Naive B cell (primary cell): ENCODE measurements at regions not wholly inside any gene's neighbourhood (a gene's known extent, or its start where the extent isn't known, plus 50 kb on each side); places are given as distances from the start of the nearest gene placed in this dataset.
"Not testable (repeated sequence)": the region's sequence is repeated elsewhere in the genome, so short reads cannot be mapped to it uniquely, and the experiment has no call there.

Source experiments
- ATAC-seq, 2 donors: fragments of 150-1000 bp; cut with Tn5 transposase; 2 replicates each; pipeline ENCODE4 v1.10.0; 2021; ENCODE audit warnings: low read depth in 2 of 2, mild to moderate bottlenecking in 2 of 2, moderate library complexity in 2 of 2
- DNase-seq: peaks from one replicate; pipeline ENCODE4 v3.0.0; 2022
- H3K27ac Mint-ChIP-seq, 6 donors: one replicate each; pipeline ENCODE4 v1.8.0; 2020 to 2022; ENCODE audit warnings: mild to moderate bottlenecking in 6 of 6, mixed read lengths in 6 of 6, moderate library complexity in 5 of 6, inconsistent platforms in 2 of 6
- H3K27me3 Mint-ChIP-seq, 3 donors: one replicate each; pipeline ENCODE4 v1.8.0; 2021 to 2022; ENCODE audit warnings: mixed read lengths in 3 of 3, mild to moderate bottlenecking in 1 of 3
- H3K36me3 Mint-ChIP-seq, 2 donors: one replicate each; pipeline ENCODE4 v1.8.0; 2020 to 2022; ENCODE audit warnings: mixed read lengths in 2 of 2, inconsistent platforms in 1 of 2, mild to moderate bottlenecking in 1 of 2
- H3K4me1 Mint-ChIP-seq, 3 donors: one replicate each; pipeline ENCODE4 v1.8.0; 2020 to 2022; ENCODE audit warnings: mixed read lengths in 3 of 3, inconsistent platforms in 1 of 3, mild to moderate bottlenecking in 1 of 3, moderate library complexity in 1 of 3
- H3K4me3 Mint-ChIP-seq, 8 donors: one replicate each; pipeline ENCODE4 v1.8.0; 2020 to 2022; ENCODE audit warnings: mild to moderate bottlenecking in 8 of 8, mixed read lengths in 8 of 8, moderate library complexity in 8 of 8, inconsistent platforms in 2 of 8
- H3K9me3 Mint-ChIP-seq, 7 donors: one replicate each; pipeline ENCODE4 v1.8.0; 2020 to 2022; ENCODE audit warnings: mixed read lengths in 7 of 7, mild to moderate bottlenecking in 5 of 7, inconsistent platforms in 2 of 7, moderate library complexity in 1 of 7

- Mint-ChIP-seq H3K9me3 (peaks cover 0 to 11% (median 9%) of the 10 kb centered on the region in 7 donors), H3K36me3 (peaks cover 0 to 4% of the 10 kb centered on the region in 2 donors), H3K4me3 (no peak overlapping the region), H3K27ac (no peak overlapping the region), H3K4me1 (peaks cover 30 to 38% (median 34%) of the 10 kb centered on the region in 3 donors), H3K27me3 (peaks cover 5 to 10% (median 8%) of the 10 kb centered on the region in 3 donors)
- DNase-seq (no peak), ATAC-seq (no peak)
Observed at GRCh38 chr2:145408980-145409379, 889.1 kb upstream of the ZEB2 start.

- H3K27ac Mint-ChIP-seq = peak overlapping the region in 1 of 6 donors; percentile 38
- peaks cover 5 to 10% (median 8%) of the 10 kb centered on the region in 3 donors for H3K27me3 Mint-ChIP-seq
- no peaks in the 10 kb centered on the region for H3K4me1 Mint-ChIP-seq
- ATAC-seq = no peak
- no peak for DNase-seq
- H3K9me3 Mint-ChIP-seq = no peaks in the 10 kb centered on the region
- no peak overlapping the region for H3K4me3 Mint-ChIP-seq
- peaks cover 0 to 4% of the 10 kb centered on the region in 2 donors for H3K36me3 Mint-ChIP-seq
Observed at GRCh38 chr2:145404690-145405089, 884.8 kb upstream of the ZEB2 start.

- H3K9me3 Mint-ChIP-seq = no peaks in the 10 kb centered on the region
- no peaks in the 10 kb centered on the region for H3K4me1 Mint-ChIP-seq
- ATAC-seq = no peak
- no peak for DNase-seq
- H3K27ac Mint-ChIP-seq = no peak overlapping the region
- H3K4me3 Mint-ChIP-seq = no peak overlapping the region
- H3K27me3 Mint-ChIP-seq = peaks cover 0 to 10% (median 7%) of the 10 kb centered on the region in 3 donors
- H3K36me3 Mint-ChIP-seq = peaks cover 0 to 4% of the 10 kb centered on the region in 2 donors
Observed at GRCh38 chr2:145402706-145403277, 882.9 kb upstream of the ZEB2 start.

- Mint-ChIP-seq H3K4me1 (no peaks in the 10 kb centered on the region), H3K27ac (no peak overlapping the region), H3K4me3 (no peak overlapping the region), H3K36me3 (no peaks in the 10 kb centered on the region), H3K27me3 (no peaks in the 10 kb centered on the region), H3K9me3 (no peaks in the 10 kb centered on the region)
- DNase-seq (no peak), ATAC-seq (no peak)
Observed at GRCh38 chr2:145399131-145399530, 879.2 kb upstream of the ZEB2 start.

- H3K4me3 Mint-ChIP-seq = no peak overlapping the region
- no peak for DNase-seq
- no peak for ATAC-seq
- no peak overlapping the region for H3K27ac Mint-ChIP-seq
- H3K27me3 Mint-ChIP-seq = no peaks in the 10 kb centered on the region
- H3K4me1 Mint-ChIP-seq = no peaks in the 10 kb centered on the region
- H3K36me3 Mint-ChIP-seq = no peaks in the 10 kb centered on the region
- peaks cover 0 to 4% (median 0%) of the 10 kb centered on the region in 7 donors for H3K9me3 Mint-ChIP-seq
Observed at GRCh38 chr2:145394181-145394580, 874.3 kb upstream of the ZEB2 start.

GRCh38 chr2:145386973-145387372, 867.1 kb upstream of the ZEB2 start:
- Mint-ChIP-seq H3K9me3 (peaks cover 0 to 6% (median 0%) of the 10 kb centered on the region in 7 donors), H3K4me1 (peaks cover 0 to 6% (median 0%) of the 10 kb centered on the region in 3 donors), H3K4me3 (no peak overlapping the region), H3K36me3 (no peaks in the 10 kb centered on the region), H3K27me3 (no peaks in the 10 kb centered on the region), H3K27ac (no peak overlapping the region)
- DNase-seq (no peak), ATAC-seq (no peak)

- Mint-ChIP-seq H3K36me3 (no peaks in the 10 kb centered on the region), H3K4me1 (peaks cover 0 to 6% (median 0%) of the 10 kb centered on the region in 3 donors), H3K27ac (no peak overlapping the region), H3K27me3 (no peaks in the 10 kb centered on the region), H3K4me3 (no peak overlapping the region), H3K9me3 (peaks cover 0 to 2% (median 0%) of the 10 kb centered on the region in 7 donors)
- ATAC-seq (no peak), DNase-seq (no peak)
Observed at GRCh38 chr2:145383961-145384360, 864.0 kb upstream of the ZEB2 start.

GRCh38 chr2:145380436-145381017, 860.6 kb upstream of the ZEB2 start:
- no peak overlapping the region for H3K4me3 Mint-ChIP-seq
- H3K4me1 Mint-ChIP-seq = no peaks in the 10 kb centered on the region
- H3K36me3 Mint-ChIP-seq = no peaks in the 10 kb centered on the region
- no peaks in the 10 kb centered on the region for H3K27me3 Mint-ChIP-seq
- no peaks in the 10 kb centered on the region for H3K9me3 Mint-ChIP-seq
- DNase-seq (no peak), ATAC-seq (no peak)
- H3K27ac Mint-ChIP-seq = no peak overlapping the region

GRCh38 chr2:145379934-145380333, 860.0 kb upstream of the ZEB2 start:
- Mint-ChIP-seq H3K36me3 (no peaks in the 10 kb centered on the region), H3K4me1 (no peaks in the 10 kb centered on the region), H3K27me3 (no peaks in the 10 kb centered on the region), H3K27ac (no peak overlapping the region), H3K4me3 (no peak overlapping the region), H3K9me3 (no peaks in the 10 kb centered on the region)
- DNase-seq (no peak), ATAC-seq (no peak)

- DNase-seq (no peak), ATAC-seq (no peak)
- Mint-ChIP-seq H3K27me3 (no peaks in the 10 kb centered on the region), H3K36me3 (no peaks in the 10 kb centered on the region), H3K9me3 (no peaks in the 10 kb centered on the region), H3K4me3 (no peak overlapping the region), H3K4me1 (peaks cover 0 to 3% (median 2%) of the 10 kb centered on the region in 3 donors), H3K27ac (no peak overlapping the region)
Observed at GRCh38 chr2:145374165-145374564, 854.2 kb upstream of the ZEB2 start.

GRCh38 chr2:145367334-145367733, 847.4 kb upstream of the ZEB2 start:
- ATAC-seq, H3K9me3 Mint-ChIP-seq, H3K4me3 Mint-ChIP-seq, H3K4me1 Mint-ChIP-seq, DNase-seq, H3K27ac Mint-ChIP-seq, H3K27me3 Mint-ChIP-seq, H3K36me3 Mint-ChIP-seq: not testable (repeated sequence)

- peaks cover 2 to 5% (median 5%) of the 10 kb centered on the region in 3 donors for H3K4me1 Mint-ChIP-seq
- peaks cover 0 to 7% (median 0%) of the 10 kb centered on the region in 7 donors for H3K9me3 Mint-ChIP-seq
- H3K4me3 Mint-ChIP-seq = no peak overlapping the region
- ATAC-seq (no peak), DNase-seq (no peak)
- H3K27me3 Mint-ChIP-seq = no peaks in the 10 kb centered on the region
- peak overlapping the region in 1 of 6 donors; percentile 51 for H3K27ac Mint-ChIP-seq
- H3K36me3 Mint-ChIP-seq = no peaks in the 10 kb centered on the region
Observed at GRCh38 chr2:145366341-145366740, 846.4 kb upstream of the ZEB2 start.

GRCh38 chr2:145360129-145360790, 840.3 kb upstream of the ZEB2 start:
- H3K36me3 Mint-ChIP-seq = no peaks in the 10 kb centered on the region
- ATAC-seq = no peak
- H3K27me3 Mint-ChIP-seq = no peaks in the 10 kb centered on the region
- H3K9me3 Mint-ChIP-seq = no peaks in the 10 kb centered on the region
- no peaks in the 10 kb centered on the region for H3K4me1 Mint-ChIP-seq
- no peak overlapping the region for H3K4me3 Mint-ChIP-seq
- DNase-seq = no peak
- H3K27ac Mint-ChIP-seq = no peak overlapping the region

GRCh38 chr2:145359561-145359960, 839.6 kb upstream of the ZEB2 start:
- ATAC-seq (no peak), DNase-seq (no peak)
- Mint-ChIP-seq H3K27ac (no peak overlapping the region), H3K4me1 (no peaks in the 10 kb centered on the region), H3K9me3 (no peaks in the 10 kb centered on the region), H3K27me3 (no peaks in the 10 kb centered on the region), H3K4me3 (no peak overlapping the region), H3K36me3 (no peaks in the 10 kb centered on the region)
